ENCODE measurements at regions not wholly inside any gene's neighbourhood (a gene's known extent, or its start where the extent isn't known, plus 50 kb on each side); places are given as distances from the start of the nearest gene placed in this dataset.

DNA sequence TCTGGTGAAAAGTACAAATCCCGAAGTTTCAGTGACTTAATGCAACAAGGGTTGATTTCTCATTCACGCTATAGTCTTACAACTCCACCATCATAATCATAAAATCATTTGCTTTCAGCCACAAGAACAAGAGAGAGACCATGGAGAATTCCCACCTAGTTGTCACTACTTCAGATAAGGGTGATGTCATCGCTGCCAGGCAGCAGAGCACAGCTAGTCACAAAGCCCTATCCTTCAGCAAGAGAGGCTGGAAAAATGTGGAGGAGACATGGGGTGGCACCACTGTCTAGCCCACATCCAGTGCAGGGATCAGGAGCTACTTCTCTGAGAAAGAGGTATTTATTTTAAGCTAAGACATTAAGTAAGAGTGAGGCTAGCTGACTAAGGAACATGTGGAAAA, 356.1 kb downstream of the YTHDC2 start:
- no peak for DNase-seq (ENCODE audit: low read depth, low spot score)
- POLR2A ChIA-PET: no interaction called here

DNA sequence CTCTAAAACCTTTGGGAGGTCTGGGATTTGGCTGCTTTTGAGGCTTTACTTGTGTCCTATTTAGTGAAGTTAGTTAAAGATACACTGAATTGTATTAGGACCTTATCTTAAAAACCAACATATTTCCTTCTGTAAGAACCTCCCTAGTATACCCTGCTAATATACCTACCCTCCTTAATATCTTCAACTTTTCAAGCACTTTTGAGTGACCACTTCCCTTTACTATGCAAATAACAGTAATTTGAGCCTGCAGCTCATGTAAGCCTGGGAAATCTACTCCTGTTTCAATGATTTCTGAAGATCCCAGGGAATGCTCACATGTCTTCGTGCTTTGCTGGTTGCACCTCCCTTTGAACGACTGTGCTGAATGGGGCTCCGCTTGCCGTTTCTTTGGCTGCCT, 358.5 kb downstream of the YTHDC2 start:
- Histone ChIP-seq H3K36me3 (ENCODE audit: control insufficient read depth, insufficient read depth, low read length) (no peaks in the 10 kb centered on the region), H3K9me3 (ENCODE audit: control insufficient read depth, insufficient read depth, low read depth, low read length) (no peaks in the 10 kb centered on the region), H3K4me3 (ENCODE audit: low read depth in 2 of 2, low read length in 2 of 2) (no peak overlapping the region), H3K4me1 (ENCODE audit: control insufficient read depth, insufficient read depth, low read length) (no peaks in the 10 kb centered on the region), H3K27me3 (ENCODE audit: control insufficient read depth, insufficient read depth, low read length) (no peaks in the 10 kb centered on the region), H3K27ac (ENCODE audit: low read length) (no peak overlapping the region)
- ChIA-PET CTCF (no interaction called here), POLR2A (no interaction called here)
- no peak for DNase-seq (ENCODE audit: low read depth, low spot score)
- BruUV-seq (replicated peaks): no TSS peak
- TF ChIP-seq SIN3A (IDR thresholded peaks at IDR 0.05; ENCODE audit: borderline replicate concordance, insufficient read depth, low read depth, low read length): no peak
- TF ChIP-seq, protein P1, sequence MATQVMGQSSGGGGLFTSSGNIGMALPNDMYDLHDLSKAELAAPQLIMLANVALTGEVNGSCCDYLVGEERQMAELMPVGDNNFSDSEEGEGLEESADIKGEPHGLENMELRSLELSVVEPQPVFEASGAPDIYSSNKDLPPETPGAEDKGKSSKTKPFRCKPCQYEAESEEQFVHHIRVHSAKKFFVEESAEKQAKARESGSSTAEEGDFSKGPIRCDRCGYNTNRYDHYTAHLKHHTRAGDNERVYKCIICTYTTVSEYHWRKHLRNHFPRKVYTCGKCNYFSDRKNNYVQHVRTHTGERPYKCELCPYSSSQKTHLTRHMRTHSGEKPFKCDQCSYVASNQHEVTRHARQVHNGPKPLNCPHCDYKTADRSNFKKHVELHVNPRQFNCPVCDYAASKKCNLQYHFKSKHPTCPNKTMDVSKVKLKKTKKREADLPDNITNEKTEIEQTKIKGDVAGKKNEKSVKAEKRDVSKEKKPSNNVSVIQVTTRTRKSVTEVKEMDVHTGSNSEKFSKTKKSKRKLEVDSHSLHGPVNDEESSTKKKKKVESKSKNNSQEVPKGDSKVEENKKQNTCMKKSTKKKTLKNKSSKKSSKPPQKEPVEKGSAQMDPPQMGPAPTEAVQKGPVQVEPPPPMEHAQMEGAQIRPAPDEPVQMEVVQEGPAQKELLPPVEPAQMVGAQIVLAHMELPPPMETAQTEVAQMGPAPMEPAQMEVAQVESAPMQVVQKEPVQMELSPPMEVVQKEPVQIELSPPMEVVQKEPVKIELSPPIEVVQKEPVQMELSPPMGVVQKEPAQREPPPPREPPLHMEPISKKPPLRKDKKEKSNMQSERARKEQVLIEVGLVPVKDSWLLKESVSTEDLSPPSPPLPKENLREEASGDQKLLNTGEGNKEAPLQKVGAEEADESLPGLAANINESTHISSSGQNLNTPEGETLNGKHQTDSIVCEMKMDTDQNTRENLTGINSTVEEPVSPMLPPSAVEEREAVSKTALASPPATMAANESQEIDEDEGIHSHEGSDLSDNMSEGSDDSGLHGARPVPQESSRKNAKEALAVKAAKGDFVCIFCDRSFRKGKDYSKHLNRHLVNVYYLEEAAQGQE (IDR thresholded peaks at IDR 0.05; ENCODE audit: insufficient read depth in 1 of 2, low read depth in 2 of 2, low read length in 1 of 2): no peak
- in situ Hi-C loops (cut with HindIII; ENCODE audit: low pct_unique_long_range_greater_than_20kb, low sequenced_read_pairs): no loop called here
- intact Hi-C loops (cut with micrococcal nuclease; ENCODE audit: unreplicated experiment): no loop called here
- ATAC-seq: no peak

More for the DNA sequence above, 356.1 kb downstream of the YTHDC2 start:
- no TSS peak for BruUV-seq (replicated peaks)
- H3K4me3 ChIP-seq (ENCODE audit: low read depth in 2 of 2, low read length in 2 of 2): no peak overlapping the region
- CTCF ChIA-PET: no interaction called here
- intact Hi-C loops (cut with micrococcal nuclease; ENCODE audit: unreplicated experiment): no loop called here
- no peak overlapping the region for H3K27ac ChIP-seq (ENCODE audit: low read length)
- H3K4me1 ChIP-seq (ENCODE audit: control insufficient read depth, insufficient read depth, low read length): no peaks in the 10 kb centered on the region
- no peak for ATAC-seq
- H3K9me3 ChIP-seq (ENCODE audit: control insufficient read depth, insufficient read depth, low read depth, low read length): no peaks in the 10 kb centered on the region
- H3K36me3 ChIP-seq (ENCODE audit: control insufficient read depth, insufficient read depth, low read length): no peaks in the 10 kb centered on the region
- H3K27me3 ChIP-seq (ENCODE audit: control insufficient read depth, insufficient read depth, low read length): no peaks in the 10 kb centered on the region
- TF ChIP-seq, protein P2, sequence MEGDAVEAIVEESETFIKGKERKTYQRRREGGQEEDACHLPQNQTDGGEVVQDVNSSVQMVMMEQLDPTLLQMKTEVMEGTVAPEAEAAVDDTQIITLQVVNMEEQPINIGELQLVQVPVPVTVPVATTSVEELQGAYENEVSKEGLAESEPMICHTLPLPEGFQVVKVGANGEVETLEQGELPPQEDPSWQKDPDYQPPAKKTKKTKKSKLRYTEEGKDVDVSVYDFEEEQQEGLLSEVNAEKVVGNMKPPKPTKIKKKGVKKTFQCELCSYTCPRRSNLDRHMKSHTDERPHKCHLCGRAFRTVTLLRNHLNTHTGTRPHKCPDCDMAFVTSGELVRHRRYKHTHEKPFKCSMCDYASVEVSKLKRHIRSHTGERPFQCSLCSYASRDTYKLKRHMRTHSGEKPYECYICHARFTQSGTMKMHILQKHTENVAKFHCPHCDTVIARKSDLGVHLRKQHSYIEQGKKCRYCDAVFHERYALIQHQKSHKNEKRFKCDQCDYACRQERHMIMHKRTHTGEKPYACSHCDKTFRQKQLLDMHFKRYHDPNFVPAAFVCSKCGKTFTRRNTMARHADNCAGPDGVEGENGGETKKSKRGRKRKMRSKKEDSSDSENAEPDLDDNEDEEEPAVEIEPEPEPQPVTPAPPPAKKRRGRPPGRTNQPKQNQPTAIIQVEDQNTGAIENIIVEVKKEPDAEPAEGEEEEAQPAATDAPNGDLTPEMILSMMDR (IDR thresholded peaks at IDR 0.05): no peak
- TF ChIP-seq POLR2AphosphoS5 (IDR thresholded peaks at IDR 0.05; ENCODE audit: low read depth, low read length) (no peak), SIN3A (IDR thresholded peaks at IDR 0.05; ENCODE audit: borderline replicate concordance, insufficient read depth, low read depth, low read length) (no peak), TCF7L2 (IDR thresholded peaks at IDR 0.05; ENCODE audit: low read depth, low read length) (no peak)
- TF ChIP-seq, protein P1 (IDR thresholded peaks at IDR 0.05; ENCODE audit: insufficient read depth in 1 of 2, low read depth in 2 of 2, low read length in 1 of 2): no peak
- in situ Hi-C loops (cut with HindIII; ENCODE audit: low pct_unique_long_range_greater_than_20kb, low sequenced_read_pairs): no loop called here

Measured in Panc1 (cell line).